ENCODE measurements at regions not wholly inside any gene's neighbourhood (a gene's known extent, or its start where the extent isn't known, plus 50 kb on each side); places are given as distances from the start of the nearest gene placed in this dataset.

- TF ChIP-seq, protein P1, sequence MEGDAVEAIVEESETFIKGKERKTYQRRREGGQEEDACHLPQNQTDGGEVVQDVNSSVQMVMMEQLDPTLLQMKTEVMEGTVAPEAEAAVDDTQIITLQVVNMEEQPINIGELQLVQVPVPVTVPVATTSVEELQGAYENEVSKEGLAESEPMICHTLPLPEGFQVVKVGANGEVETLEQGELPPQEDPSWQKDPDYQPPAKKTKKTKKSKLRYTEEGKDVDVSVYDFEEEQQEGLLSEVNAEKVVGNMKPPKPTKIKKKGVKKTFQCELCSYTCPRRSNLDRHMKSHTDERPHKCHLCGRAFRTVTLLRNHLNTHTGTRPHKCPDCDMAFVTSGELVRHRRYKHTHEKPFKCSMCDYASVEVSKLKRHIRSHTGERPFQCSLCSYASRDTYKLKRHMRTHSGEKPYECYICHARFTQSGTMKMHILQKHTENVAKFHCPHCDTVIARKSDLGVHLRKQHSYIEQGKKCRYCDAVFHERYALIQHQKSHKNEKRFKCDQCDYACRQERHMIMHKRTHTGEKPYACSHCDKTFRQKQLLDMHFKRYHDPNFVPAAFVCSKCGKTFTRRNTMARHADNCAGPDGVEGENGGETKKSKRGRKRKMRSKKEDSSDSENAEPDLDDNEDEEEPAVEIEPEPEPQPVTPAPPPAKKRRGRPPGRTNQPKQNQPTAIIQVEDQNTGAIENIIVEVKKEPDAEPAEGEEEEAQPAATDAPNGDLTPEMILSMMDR (IDR thresholded peaks at IDR 0.05), result no peak
- no peak for TF ChIP-seq EZH2 (IDR thresholded peaks at IDR 0.05; ENCODE audit: borderline replicate concordance, insufficient read depth, low read depth, low read length, poor library complexity, severe bottlenecking)
Observed at GRCh38 chr7:81029511-81029910, 110.7 kb upstream of the SEMA3C start.

All from B cell (primary cell).